GM12892 (cell line): ENCODE measurements at regions not wholly inside any gene's neighbourhood (a gene's known extent, or its start where the extent isn't known, plus 50 kb on each side); places are given as distances from the start of the nearest gene placed in this dataset.

Experiments
- POLR2A ChIP-seq: IDR thresholded peaks from 2 replicates; pipeline ENCODE4 v1.6.1; 2011; ENCODE audit warnings: low read depth, low read length, control low read depth
- POLR2AphosphoS5 ChIP-seq: IDR thresholded peaks from 2 replicates; pipeline ENCODE4 v1.6.1; 2011; ENCODE audit warnings: low read depth, low read length, control low read depth
- TAF1 ChIP-seq: IDR thresholded peaks from 2 replicates; pipeline ENCODE4 v1.6.1; 2011; ENCODE audit warnings: low read depth, mild to moderate bottlenecking, control low read depth, low read length, borderline replicate concordance

DNA sequence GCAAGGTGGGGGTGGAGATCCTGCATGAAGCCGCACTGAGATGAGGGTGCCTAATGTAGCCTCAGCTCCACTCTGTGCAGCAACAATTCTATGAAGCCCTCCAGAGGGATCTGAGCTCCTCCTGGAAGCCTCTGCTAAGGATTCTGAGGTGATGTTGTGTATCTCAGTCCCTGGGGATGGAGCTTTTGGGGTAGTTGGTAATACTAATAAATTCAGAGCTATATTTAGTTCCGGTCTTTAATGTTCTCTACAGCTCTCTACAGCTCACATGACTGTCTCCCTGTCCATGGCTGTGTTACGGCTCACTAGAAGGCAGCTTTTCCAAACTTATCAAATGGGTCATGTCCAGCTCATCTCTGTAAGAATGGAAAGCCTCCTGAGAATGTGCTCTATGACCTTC is 93.4 kb downstream of the ISX start:
- TF ChIP-seq POLR2AphosphoS5, result no peak
- TF ChIP-seq POLR2A, result no peak
- TF ChIP-seq TAF1, result no peak
